ENCODE measurements at regions not wholly inside any gene's neighbourhood (a gene's known extent, or its start where the extent isn't known, plus 50 kb on each side); places are given as distances from the start of the nearest gene placed in this dataset.

- no peak for TF ChIP-seq POLR2A (IDR thresholded peaks at IDR 0.05)
- TF ChIP-seq, protein P1, sequence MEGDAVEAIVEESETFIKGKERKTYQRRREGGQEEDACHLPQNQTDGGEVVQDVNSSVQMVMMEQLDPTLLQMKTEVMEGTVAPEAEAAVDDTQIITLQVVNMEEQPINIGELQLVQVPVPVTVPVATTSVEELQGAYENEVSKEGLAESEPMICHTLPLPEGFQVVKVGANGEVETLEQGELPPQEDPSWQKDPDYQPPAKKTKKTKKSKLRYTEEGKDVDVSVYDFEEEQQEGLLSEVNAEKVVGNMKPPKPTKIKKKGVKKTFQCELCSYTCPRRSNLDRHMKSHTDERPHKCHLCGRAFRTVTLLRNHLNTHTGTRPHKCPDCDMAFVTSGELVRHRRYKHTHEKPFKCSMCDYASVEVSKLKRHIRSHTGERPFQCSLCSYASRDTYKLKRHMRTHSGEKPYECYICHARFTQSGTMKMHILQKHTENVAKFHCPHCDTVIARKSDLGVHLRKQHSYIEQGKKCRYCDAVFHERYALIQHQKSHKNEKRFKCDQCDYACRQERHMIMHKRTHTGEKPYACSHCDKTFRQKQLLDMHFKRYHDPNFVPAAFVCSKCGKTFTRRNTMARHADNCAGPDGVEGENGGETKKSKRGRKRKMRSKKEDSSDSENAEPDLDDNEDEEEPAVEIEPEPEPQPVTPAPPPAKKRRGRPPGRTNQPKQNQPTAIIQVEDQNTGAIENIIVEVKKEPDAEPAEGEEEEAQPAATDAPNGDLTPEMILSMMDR (IDR thresholded peaks at IDR 0.05) = no peak
- TF ChIP-seq POLR2AphosphoS5 (IDR thresholded peaks at IDR 0.05) = no peak
Measured at GRCh38 chrX:10358958-10359357, 202.2 kb downstream of the CLCN4 start.

Data from prostate gland (tissue), 2 donors.